ENCODE measurements at regions not wholly inside any gene's neighbourhood (a gene's known extent, or its start where the extent isn't known, plus 50 kb on each side); places are given as distances from the start of the nearest gene placed in this dataset.

- TF ChIP-seq TAF1 (IDR thresholded peaks at IDR 0.05; ENCODE audit: borderline replicate concordance, low read depth, low read length) (no peak), POLR2AphosphoS5 (IDR thresholded peaks at IDR 0.05; ENCODE audit: low read depth, low read length) (no peak)
These were observed 85.3 kb downstream of the MATN1 start for GRCh38 chr1:30638086-30638485.
